SK-N-SH treated with all-trans-retinoic acid at 6 μM for 48 hours (cell line): ENCODE measurements at regions not wholly inside any gene's neighbourhood (a gene's known extent, or its start where the extent isn't known, plus 50 kb on each side); places are given as distances from the start of the nearest gene placed in this dataset.

Experiments
- ARNTL ChIP-seq: fragments of 450-650 bp; formaldehyde crosslinking; IDR thresholded peaks from 2 replicates; pipeline ENCODE4 v1.5.0; 2020; ENCODE audit warnings: low read depth, mild to moderate bottlenecking, moderate library complexity, borderline replicate concordance
- CREB5 ChIP-seq: fragments of 250-450 bp; sonication (Bioruptor Pico); IDR thresholded peaks from 2 replicates; pipeline ENCODE4 v1.5.1; 2020; ENCODE audit warnings: low read depth, mild to moderate bottlenecking, moderate library complexity
- ZC3H10 ChIP-seq: fragments of 250-450 bp; sonication (Bioruptor Pico); IDR thresholded peaks from 2 replicates; pipeline ENCODE4 v1.5.1; 2021; ENCODE audit warnings: mild to moderate bottlenecking, moderate library complexity

- TF ChIP-seq ZC3H10 (CRISPR knock-in tag) (no peak), ARNTL (no peak), CREB5 (CRISPR knock-in tag) (no peak)
These were observed 235.3 kb downstream of the ANKRD36 start for GRCh38 chr2:97348265-97348664.
